ENCODE measurements at regions not wholly inside any gene's neighbourhood (a gene's known extent, or its start where the extent isn't known, plus 50 kb on each side); places are given as distances from the start of the nearest gene placed in this dataset.

GRCh38 chr7:86995814-86996213 is 63.6 kb downstream of the ELAPOR2 start:
- Mint-ChIP-seq H3K27ac (no peak overlapping the region), H3K9me3 (peaks cover 0 to 7% (median 0%) of the 10 kb centered on the region in 7 donors), H3K27me3 (ENCODE audit: low read depth in 3 of 3) (no peaks in the 10 kb centered on the region), H3K36me3 (no peaks in the 10 kb centered on the region), H3K4me3 (no peak overlapping the region), H3K4me1 (no peaks in the 10 kb centered on the region)
- Histone ChIP-seq H4K20me1 (ENCODE audit: insufficient read depth, low read length) (no peaks in the 10 kb centered on the region), H3K9ac (ENCODE audit: insufficient read depth, low read length, poor library complexity, severe bottlenecking) (no peak overlapping the region), H3K36me3 (replicated peaks in 1 of 2; ENCODE audit: control insufficient read depth in 1 of 2, insufficient read depth in 2 of 2, low read length in 2 of 2) (no peaks in the 10 kb centered on the region), H3K27ac (ENCODE audit: low read depth in 1 of 2, low read length in 2 of 2) (no peak overlapping the region), H3K27me3 (ENCODE audit: control insufficient read depth in 2 of 2, insufficient read depth in 2 of 2, low read length in 2 of 2) (no peaks in the 10 kb centered on the region), H3K4me2 (replicated peaks; ENCODE audit: extremely low read depth, low read length, poor library complexity, severe bottlenecking) (no peak overlapping the region), H3K4me1 (ENCODE audit: control insufficient read depth in 1 of 2, insufficient read depth in 2 of 2, low read length in 2 of 2) (no peaks in the 10 kb centered on the region), H2AFZ (ENCODE audit: insufficient read depth, low read depth, low read length, poor library complexity, severe bottlenecking) (no peak overlapping the region), H3K9me3 (replicated peaks in 1 of 2; ENCODE audit: control insufficient read depth in 1 of 2, insufficient read depth in 1 of 2, low read length in 2 of 2) (no peaks in the 10 kb centered on the region), H3K4me3 (replicated peaks in 1 of 3; ENCODE audit: low read depth in 2 of 3, low read length in 3 of 3) (no peak overlapping the region), H3K79me2 (ENCODE audit: insufficient read depth, low read length) (no peaks in the 10 kb centered on the region)
- DNase-seq: no peak
- TF ChIP-seq CTCF (IDR thresholded peaks at IDR 0.05): no peak
- WGBS (ENCODE audit: insufficient coverage): no CpG with 5 or more reads among the region's 1 CpG
- intact Hi-C loops (cut with micrococcal nuclease): no loop called here

- Histone ChIP-seq H3K4me2 (replicated peaks; ENCODE audit: extremely low read depth, low read length, poor library complexity, severe bottlenecking) (no peak overlapping the region), H3K9ac (ENCODE audit: insufficient read depth, low read length, poor library complexity, severe bottlenecking) (no peak overlapping the region), H3K9me3 (replicated peaks in 1 of 2; ENCODE audit: control insufficient read depth in 1 of 2, insufficient read depth in 1 of 2, low read length in 2 of 2) (no peaks in the 10 kb centered on the region), H3K79me2 (ENCODE audit: insufficient read depth, low read length) (no peaks in the 10 kb centered on the region), H4K20me1 (ENCODE audit: insufficient read depth, low read length) (no peaks in the 10 kb centered on the region), H3K36me3 (replicated peaks in 1 of 2; ENCODE audit: control insufficient read depth in 1 of 2, insufficient read depth in 2 of 2, low read length in 2 of 2) (no peaks in the 10 kb centered on the region), H3K27me3 (ENCODE audit: control insufficient read depth in 2 of 2, insufficient read depth in 2 of 2, low read length in 2 of 2) (no peaks in the 10 kb centered on the region), H3K27ac (ENCODE audit: low read depth in 1 of 2, low read length in 2 of 2) (no peak overlapping the region), H3K4me3 (replicated peaks in 1 of 3; ENCODE audit: low read depth in 2 of 3, low read length in 3 of 3) (no peak overlapping the region), H3K4me1 (ENCODE audit: control insufficient read depth in 1 of 2, insufficient read depth in 2 of 2, low read length in 2 of 2) (no peaks in the 10 kb centered on the region), H2AFZ (ENCODE audit: insufficient read depth, low read depth, low read length, poor library complexity, severe bottlenecking) (no peak overlapping the region)
- DNase-seq: no peak
- intact Hi-C loops (cut with micrococcal nuclease): no loop called here
- Mint-ChIP-seq H3K4me1 (no peaks in the 10 kb centered on the region), H3K27me3 (ENCODE audit: low read depth in 3 of 3) (no peaks in the 10 kb centered on the region), H3K9me3 (peaks cover 0 to 7% (median 0%) of the 10 kb centered on the region in 7 donors), H3K36me3 (no peaks in the 10 kb centered on the region), H3K27ac (no peak overlapping the region), H3K4me3 (no peak overlapping the region)
- no peak for TF ChIP-seq CTCF (IDR thresholded peaks at IDR 0.05)
- WGBS (ENCODE audit: insufficient coverage): 100% methylated on average over 1 of the region's 6 CpGs
Measured at GRCh38 chr7:86995052-86995725, 64.3 kb downstream of the ELAPOR2 start.

Measured in CD14-positive monocyte (primary cell).